OCI-LY1 (cell line): ENCODE measurements at regions not wholly inside any gene's neighbourhood (a gene's known extent, or its start where the extent isn't known, plus 50 kb on each side); places are given as distances from the start of the nearest gene placed in this dataset.

ENCODE experiments used
- H2AFZ ChIP-seq: fragments of 200-600 bp; sonication (generic), shearing (Covaris generic); 2 replicates; pipeline ENCODE4 v1.6.0; 2014; ENCODE audit warnings: antibody characterized with exemption, mild to moderate bottlenecking, low read length
- H3F3A ChIP-seq: fragments of 200-600 bp; sonication (generic), shearing (Covaris generic); 2 replicates; pipeline ENCODE4 v1.6.0; 2014; ENCODE audit warnings: mild to moderate bottlenecking, antibody characterized with exemption, low read length, moderate library complexity; ENCODE audit not compliant: insufficient read depth
- H3K27ac ChIP-seq: fragments of 200-600 bp; sonication (generic); 2 replicates; pipeline ENCODE4 v1.5.1; 2014; ENCODE audit warnings: low read length, mixed run types, mild to moderate bottlenecking, low read depth; ENCODE audit not compliant: poor library complexity, severe bottlenecking
- H3K27me3 ChIP-seq: fragments of 200-600 bp; sonication (generic); 2 replicates; pipeline ENCODE4 v1.6.0; 2014; ENCODE audit warnings: antibody characterized with exemption, mild to moderate bottlenecking, low read length, moderate library complexity; ENCODE audit not compliant: insufficient read depth
- H3K36me3 ChIP-seq: fragments of 200-600 bp; sonication (generic); 2 replicates; pipeline ENCODE4 v1.6.1; 2014; ENCODE audit warnings: mild to moderate bottlenecking, antibody characterized with exemption, low read length, moderate library complexity, mixed read lengths; ENCODE audit not compliant: insufficient read depth
- H3K4me1 ChIP-seq: fragments of 200-600 bp; sonication (generic); 2 replicates; pipeline ENCODE4 v1.5.1; 2014; ENCODE audit warnings: mild to moderate bottlenecking, low read length, moderate library complexity; ENCODE audit not compliant: insufficient read depth, severe bottlenecking
- H3K4me2 ChIP-seq: fragments of 200-600 bp; sonication (generic), shearing (Covaris generic); 2 replicates; pipeline ENCODE4 v1.6.1; 2014; ENCODE audit warnings: low read length
- H3K4me3 ChIP-seq: fragments of 200-600 bp; sonication (generic); 2 replicates; pipeline ENCODE4 v1.5.1; 2014; ENCODE audit warnings: low read length, low read depth, mild to moderate bottlenecking, mixed read lengths; ENCODE audit not compliant: poor library complexity, severe bottlenecking
- H3K79me2 ChIP-seq: fragments of 200-600 bp; shearing (Covaris generic); 2 replicates; pipeline ENCODE4 v1.6.1; 2016; ENCODE audit warnings: mixed run types, low read length, mixed read lengths; ENCODE audit not compliant: insufficient read depth
- H3K9ac ChIP-seq: fragments of 200-600 bp; sonication (generic), shearing (Covaris generic); 2 replicates; pipeline ENCODE4 v1.6.1; 2014; ENCODE audit warnings: mild to moderate bottlenecking, low read length, mixed read lengths
- H3K9me2 ChIP-seq: fragments of 200-600 bp; sonication (generic), shearing (Covaris generic); 2 replicates; pipeline ENCODE4 v1.6.1; 2014; ENCODE audit warnings: low read depth, mild to moderate bottlenecking, low read length, mixed read lengths
- H3K9me3 ChIP-seq: fragments of 200-600 bp; shearing (Covaris generic); 2 replicates; pipeline ENCODE4 v1.6.1; 2014; ENCODE audit warnings: low read length, mixed read lengths
- H4K20me1 ChIP-seq: fragments of 200-600 bp; sonication (generic), shearing (Covaris generic); 2 replicates; pipeline ENCODE4 v1.6.0; 2016; ENCODE audit warnings: mild to moderate bottlenecking, low read length; ENCODE audit not compliant: insufficient read depth
- EZH2 ChIP-seq: fragments of 200-600 bp; sonication (generic), shearing (Covaris generic); IDR thresholded peaks from 2 replicates; pipeline ENCODE4 v1.8.0; 2017; ENCODE audit warnings: borderline replicate concordance, mixed run types, mild to moderate bottlenecking, antibody characterized with exemption, low read length, moderate library complexity, mixed read lengths
- TF ChIP-seq, protein P1 (sequence below): fragments of 200-600 bp; sonication (generic), shearing (Covaris generic); IDR thresholded peaks from 2 replicates; pipeline ENCODE4 v1.5.1; 2017; ENCODE audit warnings: mild to moderate bottlenecking, antibody characterized with exemption, low read length, moderate library complexity, mixed read lengths

- no peak overlapping the region for H3K4me3 ChIP-seq
These were observed 75.4 kb upstream of the TMEM45B start for GRCh38 chr11:129740125-129740719.

GRCh38 chr11:129743112-129743815 lies 72.4 kb upstream of the TMEM45B start:
- Histone ChIP-seq H3K9ac (no peak overlapping the region), H3K27ac (no peak overlapping the region), H3K27me3 (no peaks in the 10 kb centered on the region), H3K4me1 (no peaks in the 10 kb centered on the region), H3K79me2 (no peaks in the 10 kb centered on the region), H4K20me1 (no peaks in the 10 kb centered on the region), H2AFZ (no peak overlapping the region), H3K4me3 (no peak overlapping the region), H3K9me2 (no peaks in the 10 kb centered on the region), H3K4me2 (no peak overlapping the region), H3K9me3 (no peaks in the 10 kb centered on the region), H3F3A (no peaks in the 10 kb centered on the region), H3K36me3 (no peaks in the 10 kb centered on the region)
- TF ChIP-seq EZH2 = no peak
- TF ChIP-seq, protein P1, sequence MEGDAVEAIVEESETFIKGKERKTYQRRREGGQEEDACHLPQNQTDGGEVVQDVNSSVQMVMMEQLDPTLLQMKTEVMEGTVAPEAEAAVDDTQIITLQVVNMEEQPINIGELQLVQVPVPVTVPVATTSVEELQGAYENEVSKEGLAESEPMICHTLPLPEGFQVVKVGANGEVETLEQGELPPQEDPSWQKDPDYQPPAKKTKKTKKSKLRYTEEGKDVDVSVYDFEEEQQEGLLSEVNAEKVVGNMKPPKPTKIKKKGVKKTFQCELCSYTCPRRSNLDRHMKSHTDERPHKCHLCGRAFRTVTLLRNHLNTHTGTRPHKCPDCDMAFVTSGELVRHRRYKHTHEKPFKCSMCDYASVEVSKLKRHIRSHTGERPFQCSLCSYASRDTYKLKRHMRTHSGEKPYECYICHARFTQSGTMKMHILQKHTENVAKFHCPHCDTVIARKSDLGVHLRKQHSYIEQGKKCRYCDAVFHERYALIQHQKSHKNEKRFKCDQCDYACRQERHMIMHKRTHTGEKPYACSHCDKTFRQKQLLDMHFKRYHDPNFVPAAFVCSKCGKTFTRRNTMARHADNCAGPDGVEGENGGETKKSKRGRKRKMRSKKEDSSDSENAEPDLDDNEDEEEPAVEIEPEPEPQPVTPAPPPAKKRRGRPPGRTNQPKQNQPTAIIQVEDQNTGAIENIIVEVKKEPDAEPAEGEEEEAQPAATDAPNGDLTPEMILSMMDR = no peak

More at GRCh38 chr11:129740125-129740719, 75.4 kb upstream of the TMEM45B start:
- no peaks in the 10 kb centered on the region for H3K4me1 ChIP-seq
- no peak for TF ChIP-seq EZH2
- TF ChIP-seq, protein P1 = no peak
- H3F3A ChIP-seq = no peaks in the 10 kb centered on the region
- H3K27ac ChIP-seq = no peak overlapping the region
- H3K79me2 ChIP-seq = no peaks in the 10 kb centered on the region
- H4K20me1 ChIP-seq = no peaks in the 10 kb centered on the region
- no peak overlapping the region for H3K4me2 ChIP-seq
- H2AFZ ChIP-seq = no peak overlapping the region
- no peaks in the 10 kb centered on the region for H3K9me3 ChIP-seq
- H3K27me3 ChIP-seq = no peaks in the 10 kb centered on the region
- no peaks in the 10 kb centered on the region for H3K9me2 ChIP-seq
- H3K9ac ChIP-seq = no peak overlapping the region
- no peaks in the 10 kb centered on the region for H3K36me3 ChIP-seq

- Histone ChIP-seq H4K20me1 (no peaks in the 10 kb centered on the region), H3K9me2 (no peaks in the 10 kb centered on the region), H3K79me2 (no peaks in the 10 kb centered on the region), H3K36me3 (no peaks in the 10 kb centered on the region), H3K4me2 (no peak overlapping the region), H3K4me3 (no peak overlapping the region), H3K27me3 (no peaks in the 10 kb centered on the region), H3K9me3 (no peaks in the 10 kb centered on the region), H3K4me1 (no peaks in the 10 kb centered on the region), H2AFZ (no peak overlapping the region), H3K27ac (no peak overlapping the region), H3F3A (no peaks in the 10 kb centered on the region), H3K9ac (no peak overlapping the region)
- TF ChIP-seq, protein P1 = no peak
- no peak for TF ChIP-seq EZH2
These were observed 68.6 kb upstream of the TMEM45B start for GRCh38 chr11:129747071-129747470.
